Aorta (tissue), 5 donors: ENCODE measurements at regions not wholly inside any gene's neighbourhood (a gene's known extent, or its start where the extent isn't known, plus 50 kb on each side); places are given as distances from the start of the nearest gene placed in this dataset.

ENCODE experiments used
- ATAC-seq: fragments of 200-7000 bp; cut with Tn5 transposase; one replicate; pipeline ENCODE4 v1.9.1; 2022; ENCODE audit warnings: moderate library complexity; ENCODE audit not compliant: low FRiP score
- DNase-seq, 2 donors: peaks; one replicate each; pipeline ENCODE4 v3.0.0-alpha.2; 2020
- H3K27ac ChIP-seq, 2 donors: one replicate each; pipeline ENCODE4 v1.5.1; 2013; ENCODE audit warnings: low read length in 2 of 2, mild to moderate bottlenecking in 2 of 2, moderate library complexity in 2 of 2, control low read depth in 1 of 2, inconsistent platforms in 1 of 2, low read depth in 1 of 2
- H3K27me3 ChIP-seq, 2 donors: one replicate each; pipeline ENCODE4 v1.6.1; 2013; ENCODE audit warnings: control low read depth in 1 of 2, low read length in 1 of 2, mild to moderate bottlenecking in 1 of 2, moderate library complexity in 1 of 2; ENCODE audit not compliant: insufficient read depth in 2 of 2, control insufficient read depth in 1 of 2
- H3K36me3 ChIP-seq, 2 donors: one replicate each; pipeline ENCODE4 v1.6.1; 2013; ENCODE audit warnings: control low read depth in 1 of 2, low read length in 1 of 2, mild to moderate bottlenecking in 1 of 2; ENCODE audit not compliant: insufficient read depth in 2 of 2, control insufficient read depth in 1 of 2
- H3K4me1 ChIP-seq, 2 donors: one replicate each; pipeline ENCODE4 v1.6.1; 2013; ENCODE audit warnings: low read length in 2 of 2, control low read depth in 1 of 2, mild to moderate bottlenecking in 1 of 2, moderate library complexity in 1 of 2; ENCODE audit not compliant: insufficient read depth in 2 of 2, control insufficient read depth in 1 of 2
- H3K4me3 ChIP-seq, 2 donors: one replicate each; pipeline ENCODE4 v1.5.1; 2013; ENCODE audit warnings: low read length in 2 of 2, control low read depth in 1 of 2, mild to moderate bottlenecking in 1 of 2
- H3K9me3 ChIP-seq: one replicate; pipeline ENCODE4 v1.6.1; 2013; ENCODE audit warnings: mild to moderate bottlenecking, low read length; ENCODE audit not compliant: control insufficient read depth
- WGBS, 2 donors: extraction: QIAGEN DNeasy Blood & Tissue Kit; methylation state at CpG; one replicate each; pipeline ENCODE4 v1.1.7; 2013; 5-methylcytosine and 5-hydroxymethylcytosine counted together
- intact Hi-C, 2 donors: fragments of 100-400 bp; cut with DNase I; formaldehyde crosslinking; loops; one replicate each; pipeline versions ENCODE4 v1.14.2 to v1.15.0; 2022
- donor health status: healthy with polysubstance abuse.
- donor health status: Bipolar disorder and iron deficiency.
- donor health status: DM: no; HTN: no; CAD: no.
- donor health status: DM: no; HTN: no; CAD: no.
- donor health status: DM: yes; HTN: yes; CAD: no.

- ATAC-seq = no peak
- H3K4me3 ChIP-seq = no peak overlapping the region
- no peaks in the 10 kb centered on the region for H3K36me3 ChIP-seq
- peaks cover 0 to 2% of the 10 kb centered on the region in 2 donors for H3K4me1 ChIP-seq
- no peaks in the 10 kb centered on the region for H3K27me3 ChIP-seq
- intact Hi-C loops = no loop called here
- WGBS, 2 donors = 69 to 72% methylated on average over 2 of the region's 2 CpGs
- H3K27ac ChIP-seq = no peak overlapping the region
- H3K9me3 ChIP-seq = peaks cover 2% of the 10 kb centered on the region
- no peak for DNase-seq
Measured at GRCh38 chr4:179596621-179597020, 2154.4 kb upstream of the AGA start.

- ATAC-seq (no peak), DNase-seq (no peak)
- Histone ChIP-seq H3K27ac (no peak overlapping the region), H3K27me3 (no peaks in the 10 kb centered on the region), H3K36me3 (no peaks in the 10 kb centered on the region), H3K4me3 (no peak overlapping the region), H3K9me3 (peaks cover 2% of the 10 kb centered on the region), H3K4me1 (peaks cover 0 to 2% of the 10 kb centered on the region in 2 donors)
- whole genome bisulfite sequencing, 2 donors = 4 to 20% methylated on average over 2 of the region's 2 CpGs
- intact Hi-C loops = no loop called here
Measured at GRCh38 chr4:179597301-179597700, 2155.1 kb upstream of the AGA start.

GRCh38 chr4:179601671-179602070, 2159.4 kb upstream of the AGA start:
- H3K9me3 ChIP-seq = peaks cover 2% of the 10 kb centered on the region
- H3K27ac ChIP-seq = no peak overlapping the region
- H3K4me3 ChIP-seq = no peak overlapping the region
- intact Hi-C loops = no loop called here
- H3K4me1 ChIP-seq = peaks cover 0 to 2% of the 10 kb centered on the region in 2 donors
- no peaks in the 10 kb centered on the region for H3K36me3 ChIP-seq
- 28 to 31% methylated on average over 2 of the region's 2 CpGs for WGBS, 2 donors
- ATAC-seq = no peak
- H3K27me3 ChIP-seq = no peaks in the 10 kb centered on the region
- DNase-seq = no peak

- 41 to 54% methylated on average over 5 of the region's 5 CpGs for WGBS, 2 donors
- no peak for ATAC-seq
Measured at GRCh38 chr4:179605196-179605595, 2163.0 kb upstream of the AGA start.

GRCh38 chr4:179607003-179607402, 2164.8 kb upstream of the AGA start:
- no peak for DNase-seq
- Histone ChIP-seq H3K27me3 (no peaks in the 10 kb centered on the region), H3K4me1 (no peaks in the 10 kb centered on the region), H3K4me3 (no peak overlapping the region), H3K27ac (no peak overlapping the region), H3K9me3 (no peaks in the 10 kb centered on the region), H3K36me3 (no peaks in the 10 kb centered on the region)
- WGBS, 2 donors = 81 to 84% methylated on average over 4 of the region's 4 CpGs
- intact Hi-C loops = no loop called here
- ATAC-seq = no peak

More at GRCh38 chr4:179605196-179605595, 2163.0 kb upstream of the AGA start:
- Histone ChIP-seq H3K4me3 (no peak overlapping the region), H3K27me3 (no peaks in the 10 kb centered on the region), H3K36me3 (no peaks in the 10 kb centered on the region), H3K9me3 (no peaks in the 10 kb centered on the region), H3K4me1 (no peaks in the 10 kb centered on the region), H3K27ac (no peak overlapping the region)
- intact Hi-C loops = no loop called here
- no peak for DNase-seq

- ATAC-seq = no peak
- WGBS, 2 donors = 48 to 49% methylated on average over 4 of the region's 4 CpGs
Measured at GRCh38 chr4:179615704-179616103, 2173.5 kb upstream of the AGA start.

GRCh38 chr4:179618966-179619365, 2176.7 kb upstream of the AGA start:
- Histone ChIP-seq H3K9me3 (no peaks in the 10 kb centered on the region), H3K27me3 (no peaks in the 10 kb centered on the region), H3K36me3 (no peaks in the 10 kb centered on the region), H3K27ac (no peak overlapping the region), H3K4me3 (no peak overlapping the region), H3K4me1 (no peaks in the 10 kb centered on the region)
- DNase-seq (no peak), ATAC-seq (no peak)
- WGBS, 2 donors = 48 to 61% methylated on average over 1 of the region's 1 CpG
- intact Hi-C loops = loop anchor here in 1 of 2 donors (5.0 kb wide), 1 partner anchor 248 kb away; no protein-coding TSS in a partner anchor

More at GRCh38 chr4:179615704-179616103, 2173.5 kb upstream of the AGA start:
- no peak for DNase-seq
- Histone ChIP-seq H3K27me3 (no peaks in the 10 kb centered on the region), H3K9me3 (no peaks in the 10 kb centered on the region), H3K36me3 (no peaks in the 10 kb centered on the region), H3K4me1 (no peaks in the 10 kb centered on the region), H3K27ac (no peak overlapping the region), H3K4me3 (no peak overlapping the region)
- intact Hi-C loops = loop anchor here in 1 of 2 donors (5.0 kb wide), 1 partner anchor 252 kb away; no protein-coding TSS in a partner anchor

GRCh38 chr4:179624768-179625181, 2182.5 kb upstream of the AGA start:
- 54 to 68% methylated on average over 4 of the region's 4 CpGs for WGBS, 2 donors
- intact Hi-C loops = no loop called here
- Histone ChIP-seq H3K4me1 (no peaks in the 10 kb centered on the region), H3K27me3 (no peaks in the 10 kb centered on the region), H3K27ac (no peak overlapping the region), H3K9me3 (no peaks in the 10 kb centered on the region), H3K4me3 (no peak overlapping the region), H3K36me3 (no peaks in the 10 kb centered on the region)
- ATAC-seq (no peak), DNase-seq (no peak)

- intact Hi-C loops = no loop called here
- 28 to 38% methylated on average over 1 of the region's 1 CpG for WGBS, 2 donors
- ATAC-seq = no peak
Measured at GRCh38 chr4:179625406-179625805, 2183.2 kb upstream of the AGA start.

More at GRCh38 chr4:179625406-179625805, 2183.2 kb upstream of the AGA start:
- H3K9me3 ChIP-seq = no peaks in the 10 kb centered on the region
- no peaks in the 10 kb centered on the region for H3K27me3 ChIP-seq
- no peaks in the 10 kb centered on the region for H3K36me3 ChIP-seq
- no peaks in the 10 kb centered on the region for H3K4me1 ChIP-seq
- no peak overlapping the region for H3K27ac ChIP-seq
- no peak overlapping the region for H3K4me3 ChIP-seq
- no peak for DNase-seq
